ENCODE measurements at regions not wholly inside any gene's neighbourhood (a gene's known extent, or its start where the extent isn't known, plus 50 kb on each side); places are given as distances from the start of the nearest gene placed in this dataset.

GRCh38 chrY:17430570-17431166 lies 449.4 kb downstream of the CDY2B start:
- intact Hi-C loops (cut with DNase I), result no loop called here
- DNase-seq, result peak in 1 of 5 donors; percentile 16

GRCh38 chrY:17398336-17399072 lies 481.5 kb downstream of the CDY2B start:
- Histone ChIP-seq H3K27me3 (ENCODE audit: control insufficient read depth, insufficient read depth, low read length) (no peaks in the 10 kb centered on the region), H3K4me1 (ENCODE audit: control insufficient read depth in 2 of 3, insufficient read depth in 2 of 3, low read depth in 1 of 3, low read length in 3 of 3) (no peaks in the 10 kb centered on the region), H3K36me3 (ENCODE audit: control insufficient read depth in 2 of 3, insufficient read depth in 3 of 3, low read length in 3 of 3) (no peaks in the 10 kb centered on the region), H3K4me3 (ENCODE audit: low read length in 3 of 3) (no peak overlapping the region), H3K9me3 (ENCODE audit: control insufficient read depth in 2 of 3, insufficient read depth in 1 of 3, low read length in 3 of 3) (no peaks in the 10 kb centered on the region), H3K9ac (ENCODE audit: low read length in 3 of 3) (no peak overlapping the region), H3K27ac (ENCODE audit: low read depth in 2 of 2, low read length in 2 of 2) (no peak overlapping the region)
- FAIRE-seq, result no peak
- TF ChIP-seq CTCF (IDR thresholded peaks at IDR 0.05; ENCODE audit: borderline replicate concordance, extremely low read depth, insufficient read depth), result no peak
- intact Hi-C loops (cut with DNase I), result no loop called here
- no peak for DNase-seq

More at GRCh38 chrY:17430570-17431166, 449.4 kb downstream of the CDY2B start:
- Histone ChIP-seq H3K9ac (ENCODE audit: low read length in 3 of 3) (no peak overlapping the region), H3K9me3 (ENCODE audit: control insufficient read depth in 2 of 3, insufficient read depth in 1 of 3, low read length in 3 of 3) (no peaks in the 10 kb centered on the region), H3K4me1 (ENCODE audit: control insufficient read depth in 2 of 3, insufficient read depth in 2 of 3, low read depth in 1 of 3, low read length in 3 of 3) (no peaks in the 10 kb centered on the region), H3K27me3 (ENCODE audit: control insufficient read depth, insufficient read depth, low read length) (no peaks in the 10 kb centered on the region), H3K4me3 (ENCODE audit: low read length in 3 of 3) (no peak overlapping the region), H3K36me3 (ENCODE audit: control insufficient read depth in 2 of 3, insufficient read depth in 3 of 3, low read length in 3 of 3) (no peaks in the 10 kb centered on the region), H3K27ac (ENCODE audit: low read depth in 2 of 2, low read length in 2 of 2) (no peak overlapping the region)
- no peak for FAIRE-seq
- TF ChIP-seq CTCF (IDR thresholded peaks at IDR 0.05; ENCODE audit: borderline replicate concordance, extremely low read depth, insufficient read depth), result peak; percentile 7

GRCh38 chrY:17397659-17398058 lies 482.4 kb downstream of the CDY2B start:
- intact Hi-C loops (cut with DNase I), result no loop called here
- FAIRE-seq (no peak), DNase-seq (no peak)
- TF ChIP-seq CTCF (IDR thresholded peaks at IDR 0.05; ENCODE audit: borderline replicate concordance, extremely low read depth, insufficient read depth), result no peak
- H3K9me3 ChIP-seq (ENCODE audit: control insufficient read depth in 2 of 3, insufficient read depth in 1 of 3, low read length in 3 of 3), result no peaks in the 10 kb centered on the region
- H3K36me3 ChIP-seq (ENCODE audit: control insufficient read depth in 2 of 3, insufficient read depth in 3 of 3, low read length in 3 of 3), result no peaks in the 10 kb centered on the region
- no peaks in the 10 kb centered on the region for H3K27me3 ChIP-seq (ENCODE audit: control insufficient read depth, insufficient read depth, low read length)
- H3K9ac ChIP-seq (ENCODE audit: low read length in 3 of 3), result no peak overlapping the region
- H3K27ac ChIP-seq (ENCODE audit: low read depth in 2 of 2, low read length in 2 of 2), result no peak overlapping the region
- H3K4me1 ChIP-seq (ENCODE audit: control insufficient read depth in 2 of 3, insufficient read depth in 2 of 3, low read depth in 1 of 3, low read length in 3 of 3), result no peaks in the 10 kb centered on the region
- no peak overlapping the region for H3K4me3 ChIP-seq (ENCODE audit: low read length in 3 of 3)

All from kidney (tissue), 13 donors.